AG04450 (cell line): ENCODE measurements at regions not wholly inside any gene's neighbourhood (a gene's known extent, or its start where the extent isn't known, plus 50 kb on each side); places are given as distances from the start of the nearest gene placed in this dataset.

Experiments used
- CTCF ChIA-PET: fragments of 300-600, 350-600 bp; formaldehyde crosslinking; extraction: SDS; loops from one replicate; lab custom pipeline; 2022; ENCODE audit warnings: antibody characterized with exemption, inconsistent platforms; lab: Charles Lee
- POLR2A ChIA-PET: fragments of 350-600 bp; formaldehyde crosslinking; extraction: SDS; loops from one replicate; lab custom pipeline; 2021; ENCODE audit warnings: antibody characterized with exemption, inconsistent platforms; lab: Yijun Ruan, JAX
- DNase-seq: peaks from one replicate; pipeline ENCODE4 v3.0.0-alpha.2; 2011; ENCODE audit warnings: low read depth, low spot score
- H3K27ac ChIP-seq: one replicate; pipeline ENCODE4 v1.5.1; 2012; ENCODE audit warnings: low read depth, low read length, control low read depth
- H3K27me3 ChIP-seq: one replicate; pipeline ENCODE4 v1.6.0; 2012; ENCODE audit warnings: low read length; ENCODE audit not compliant: control insufficient read depth, insufficient read depth
- H3K4me3 ChIP-seq: 2 replicates; pipeline ENCODE4 v1.5.1; 2011; ENCODE audit warnings: mild to moderate bottlenecking, low read depth, low read length, control low read depth
- H3K9me3 ChIP-seq: 2 replicates; pipeline ENCODE4 v1.5.1; 2012; ENCODE audit warnings: low read length; ENCODE audit not compliant: control insufficient read depth, insufficient read depth
- TF ChIP-seq, protein P1 (sequence below): IDR thresholded peaks from 2 replicates; pipeline ENCODE4 v1.5.1; 2011; ENCODE audit warnings: low read depth, low read length, control low read depth, inconsistent platforms

DNA sequence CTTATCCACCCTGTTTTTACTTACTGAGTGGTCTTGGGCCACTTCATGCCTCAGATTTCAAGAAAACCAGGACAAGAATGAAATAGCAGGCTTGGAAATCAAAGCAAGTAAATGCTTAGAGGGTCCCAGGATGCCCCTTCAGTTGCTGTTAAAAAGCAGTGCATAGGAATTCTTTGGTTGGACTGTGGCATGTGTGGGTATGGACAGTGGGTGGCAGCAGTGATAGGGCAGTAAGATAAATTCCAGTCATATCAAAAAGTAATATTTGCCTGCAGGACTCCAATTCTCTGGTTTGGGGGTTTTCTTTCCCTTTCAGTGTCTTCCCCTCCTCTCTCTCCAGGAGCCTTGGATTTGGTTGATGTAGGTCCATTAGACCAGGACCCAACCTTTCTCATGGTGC, 306.7 kb upstream of the CLINT1 start:
- TF ChIP-seq, protein P1, sequence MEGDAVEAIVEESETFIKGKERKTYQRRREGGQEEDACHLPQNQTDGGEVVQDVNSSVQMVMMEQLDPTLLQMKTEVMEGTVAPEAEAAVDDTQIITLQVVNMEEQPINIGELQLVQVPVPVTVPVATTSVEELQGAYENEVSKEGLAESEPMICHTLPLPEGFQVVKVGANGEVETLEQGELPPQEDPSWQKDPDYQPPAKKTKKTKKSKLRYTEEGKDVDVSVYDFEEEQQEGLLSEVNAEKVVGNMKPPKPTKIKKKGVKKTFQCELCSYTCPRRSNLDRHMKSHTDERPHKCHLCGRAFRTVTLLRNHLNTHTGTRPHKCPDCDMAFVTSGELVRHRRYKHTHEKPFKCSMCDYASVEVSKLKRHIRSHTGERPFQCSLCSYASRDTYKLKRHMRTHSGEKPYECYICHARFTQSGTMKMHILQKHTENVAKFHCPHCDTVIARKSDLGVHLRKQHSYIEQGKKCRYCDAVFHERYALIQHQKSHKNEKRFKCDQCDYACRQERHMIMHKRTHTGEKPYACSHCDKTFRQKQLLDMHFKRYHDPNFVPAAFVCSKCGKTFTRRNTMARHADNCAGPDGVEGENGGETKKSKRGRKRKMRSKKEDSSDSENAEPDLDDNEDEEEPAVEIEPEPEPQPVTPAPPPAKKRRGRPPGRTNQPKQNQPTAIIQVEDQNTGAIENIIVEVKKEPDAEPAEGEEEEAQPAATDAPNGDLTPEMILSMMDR, result no peak
- no peak overlapping the region for H3K27ac ChIP-seq
- CTCF ChIA-PET, result no interaction called here

DNA sequence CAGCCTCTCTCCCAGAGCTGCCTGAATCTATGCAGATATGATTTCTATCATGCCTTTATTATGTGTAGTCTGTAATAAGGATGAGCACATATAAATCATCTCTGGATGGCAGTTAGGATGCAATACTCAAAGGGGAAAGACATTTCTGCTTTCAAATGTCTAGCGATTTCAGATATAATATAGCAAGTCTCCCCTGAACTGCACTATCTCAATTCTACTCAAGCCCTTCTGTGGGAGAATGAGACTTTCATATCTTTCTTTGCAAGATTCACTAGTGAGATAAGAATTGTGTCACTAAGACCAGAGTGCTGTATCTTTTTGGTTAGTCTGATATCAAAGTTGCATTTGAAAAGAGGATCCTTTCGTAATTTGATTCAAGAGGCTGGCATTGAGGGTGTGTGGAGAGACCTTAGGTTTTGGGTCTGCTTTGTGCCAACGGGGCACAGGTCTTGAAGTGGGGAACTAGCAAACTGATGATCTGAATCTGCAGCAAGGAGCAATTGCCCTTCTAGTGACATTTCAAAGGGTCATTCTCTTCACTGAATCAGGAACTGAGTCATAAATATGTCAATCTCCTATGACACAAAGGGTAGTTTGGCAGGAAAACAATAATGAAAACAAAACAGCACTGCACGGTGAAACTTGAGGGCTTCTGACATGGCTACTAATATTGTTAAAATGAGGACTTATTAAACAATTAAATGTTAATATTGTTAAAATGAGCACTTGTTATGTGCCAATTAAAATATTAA, 305.5 kb upstream of the CLINT1 start:
- Histone ChIP-seq H3K27me3 (peaks cover 9% of the 10 kb centered on the region), H3K9me3 (no peaks in the 10 kb centered on the region), H3K27ac (no peak overlapping the region), H3K4me3 (no peak overlapping the region)
- POLR2A ChIA-PET, result no interaction called here
- CTCF ChIA-PET, result no interaction called here
- TF ChIP-seq, protein P1, result no peak
- DNase-seq, result no peak

More for the DNA sequence above, 306.7 kb upstream of the CLINT1 start:
- Histone ChIP-seq H3K27me3 (peaks cover 9% of the 10 kb centered on the region), H3K9me3 (no peaks in the 10 kb centered on the region), H3K4me3 (no peak overlapping the region)
- POLR2A ChIA-PET, result no interaction called here
- no peak for DNase-seq

DNA sequence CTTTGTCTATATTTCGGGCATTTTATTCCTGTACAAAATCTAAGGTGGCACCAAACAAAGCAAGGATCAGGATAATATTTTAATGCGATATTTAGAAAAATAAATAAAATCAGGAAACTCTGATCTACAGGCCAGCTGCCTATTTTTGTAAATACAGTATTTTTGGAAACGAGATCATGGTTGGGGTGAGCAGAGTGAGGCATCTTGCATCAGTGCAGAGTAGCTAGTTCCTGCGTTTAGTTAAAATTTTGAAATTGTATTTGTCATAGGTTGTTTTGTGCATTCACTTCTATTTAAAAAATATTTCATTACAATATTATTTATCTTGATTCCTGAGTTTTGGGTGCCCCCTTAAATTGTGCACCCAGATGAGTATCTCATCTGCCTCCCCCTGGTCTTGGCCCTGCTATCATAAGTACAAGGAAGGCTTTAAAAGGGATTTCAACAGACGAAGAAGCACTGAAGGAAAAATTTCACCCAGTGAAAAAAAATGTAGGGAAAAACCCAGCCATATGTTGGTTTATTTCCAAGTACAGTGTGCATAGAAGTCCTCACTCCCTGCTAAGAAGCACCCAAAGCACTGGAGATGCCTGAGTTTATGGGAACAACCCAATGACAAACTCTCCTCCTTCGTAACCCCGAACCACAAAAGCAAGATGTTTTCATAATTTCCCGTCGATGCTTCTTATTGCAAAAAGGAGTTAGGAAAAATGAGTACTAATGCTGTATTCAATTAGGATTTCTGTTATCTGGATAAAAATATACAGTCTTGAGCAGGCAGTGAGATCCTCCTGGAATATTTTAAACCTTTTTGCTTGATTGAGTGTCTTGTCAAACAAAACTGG, 304.7 kb upstream of the CLINT1 start:
- ChIA-PET POLR2A (no interaction called here), CTCF (interaction anchor here (1.3 kb wide), 1 partner anchor 11 kb away, joined by 6 read pairs; no protein-coding TSS in a partner anchor)
- no peaks in the 10 kb centered on the region for H3K9me3 ChIP-seq
- no peak for DNase-seq
- no peak overlapping the region for H3K4me3 ChIP-seq
- peaks cover 9% of the 10 kb centered on the region for H3K27me3 ChIP-seq
- TF ChIP-seq, protein P1, result no peak
- no peak overlapping the region for H3K27ac ChIP-seq

DNA sequence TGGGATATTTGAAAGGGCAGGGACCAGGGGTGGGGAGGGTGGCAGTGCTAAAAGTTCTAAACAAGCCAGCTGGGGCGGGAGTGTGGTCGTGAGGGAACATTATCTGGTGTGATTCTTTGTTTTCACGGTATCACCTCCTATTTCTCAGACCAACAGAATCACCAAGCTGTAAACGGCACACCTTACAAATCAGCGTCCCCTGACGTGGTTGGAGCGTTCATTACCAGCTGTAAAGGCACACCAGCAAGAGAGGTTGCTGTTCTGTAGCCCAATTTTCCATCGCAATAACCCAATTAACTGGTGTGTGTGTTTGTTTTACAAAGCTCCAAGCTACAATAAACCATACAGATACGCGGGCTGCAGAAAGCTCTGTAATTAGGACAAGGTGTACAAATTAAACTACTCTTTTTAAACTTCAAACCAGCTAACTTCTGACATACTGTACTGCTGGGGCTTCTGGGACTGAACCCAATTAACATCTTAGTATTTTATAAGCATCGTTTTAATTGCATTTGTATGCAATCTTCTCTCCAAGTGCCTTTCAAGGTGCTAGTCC, 303.6 kb upstream of the CLINT1 start:
- TF ChIP-seq, protein P1, result no peak
- no peak for DNase-seq
- H3K27ac ChIP-seq, result no peak overlapping the region
- no peak overlapping the region for H3K4me3 ChIP-seq
- ChIA-PET POLR2A (no interaction called here), CTCF (interaction anchor here (1.3 kb wide), 1 partner anchor 12 kb away, joined by 6 read pairs; no protein-coding TSS in a partner anchor)
- H3K9me3 ChIP-seq, result no peaks in the 10 kb centered on the region
- H3K27me3 ChIP-seq, result peaks cover 9% of the 10 kb centered on the region

DNA sequence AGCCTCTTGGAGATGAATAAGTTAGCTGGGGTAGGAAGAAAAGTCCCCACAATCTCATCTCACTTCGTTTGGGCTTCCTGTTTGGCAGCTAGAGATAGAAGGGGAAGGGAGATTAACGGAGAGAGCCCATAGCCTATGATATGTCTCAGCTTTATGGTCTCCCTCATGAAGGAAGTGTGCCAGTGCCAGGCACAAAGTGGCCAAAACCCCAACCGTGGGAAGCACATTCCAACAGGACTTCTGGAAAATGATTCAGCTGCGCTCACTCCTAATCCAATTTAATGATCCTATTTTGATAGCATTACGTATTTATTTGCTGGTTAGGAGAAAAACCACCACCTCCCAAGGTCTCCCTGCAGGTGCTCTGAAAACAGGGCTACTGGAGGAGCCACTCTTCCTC, 303.1 kb upstream of the CLINT1 start:
- no peak for DNase-seq
- Histone ChIP-seq H3K4me3 (no peak overlapping the region), H3K27ac (no peak overlapping the region), H3K9me3 (no peaks in the 10 kb centered on the region), H3K27me3 (peaks cover 9% of the 10 kb centered on the region)
- CTCF ChIA-PET, result interaction anchor here (1.3 kb wide), 1 partner anchor 13 kb away, joined by 6 read pairs; no protein-coding TSS in a partner anchor
- POLR2A ChIA-PET, result no interaction called here
- TF ChIP-seq, protein P1, result no peak
